ENCODE measurements at regions not wholly inside any gene's neighbourhood (a gene's known extent, or its start where the extent isn't known, plus 50 kb on each side); places are given as distances from the start of the nearest gene placed in this dataset.

GRCh38 chr10:33387720-33388119 lies 53.3 kb upstream of the NRP1 start:
- WGBS = 96% methylated on average over 5 of the region's 5 CpGs
- no peak overlapping the region for H2BK5ac ChIP-seq (ENCODE audit: low read depth, low read length, poor library complexity, severe bottlenecking)
- no peak overlapping the region for H3K14ac ChIP-seq (ENCODE audit: low read length in 2 of 2)
- H3K27me3 ChIP-seq (ENCODE audit: control insufficient read depth in 1 of 2, insufficient read depth in 1 of 2, low read length in 2 of 2) = no peaks in the 10 kb centered on the region
- no peaks in the 10 kb centered on the region for H3K79me1 ChIP-seq (replicated peaks; ENCODE audit: low read length, poor library complexity, severe bottlenecking)
- no peak overlapping the region for H3K4ac ChIP-seq (ENCODE audit: low read depth in 1 of 2, low read length in 2 of 2)
- no peak overlapping the region for H3K4me2 ChIP-seq (ENCODE audit: low read length, poor library complexity, severe bottlenecking)
- no peaks in the 10 kb centered on the region for H3K36me3 ChIP-seq (ENCODE audit: control insufficient read depth in 1 of 2, insufficient read depth in 2 of 2, low read depth in 1 of 2, low read length in 2 of 2)
- H4K8ac ChIP-seq (ENCODE audit: low read length) = no peak overlapping the region
- no peak for DNase-seq
- H2AFZ ChIP-seq (ENCODE audit: low read depth, low read length) = no peak overlapping the region
- no peak overlapping the region for H2BK12ac ChIP-seq (ENCODE audit: low read length in 2 of 2)
- H3K23ac ChIP-seq (ENCODE audit: low read length in 2 of 2) = no peak overlapping the region
- H3K18ac ChIP-seq (ENCODE audit: low read depth in 1 of 2, low read length in 2 of 2) = no peak overlapping the region
- no peak overlapping the region for H2AK5ac ChIP-seq (ENCODE audit: low read length, severe bottlenecking)
- no peak overlapping the region for H2BK15ac ChIP-seq (ENCODE audit: low read depth, poor library complexity, severe bottlenecking)
- H3K9me3 ChIP-seq (ENCODE audit: control insufficient read depth, low read length) = no peaks in the 10 kb centered on the region
- no peak overlapping the region for H3K27ac ChIP-seq (ENCODE audit: low read length, poor library complexity, severe bottlenecking)
- no peak overlapping the region for H4K91ac ChIP-seq (ENCODE audit: low read length)
- H3K4me1 ChIP-seq (ENCODE audit: control insufficient read depth, insufficient read depth, low read depth, low read length) = no peaks in the 10 kb centered on the region
- no peak overlapping the region for H3K4me3 ChIP-seq (ENCODE audit: insufficient read depth in 1 of 2, low read depth in 1 of 2, low read length in 2 of 2)
- no peak overlapping the region for H3K9ac ChIP-seq (ENCODE audit: low read length)
- H2BK120ac ChIP-seq (ENCODE audit: low read depth, low read length) = no peak overlapping the region

DNA sequence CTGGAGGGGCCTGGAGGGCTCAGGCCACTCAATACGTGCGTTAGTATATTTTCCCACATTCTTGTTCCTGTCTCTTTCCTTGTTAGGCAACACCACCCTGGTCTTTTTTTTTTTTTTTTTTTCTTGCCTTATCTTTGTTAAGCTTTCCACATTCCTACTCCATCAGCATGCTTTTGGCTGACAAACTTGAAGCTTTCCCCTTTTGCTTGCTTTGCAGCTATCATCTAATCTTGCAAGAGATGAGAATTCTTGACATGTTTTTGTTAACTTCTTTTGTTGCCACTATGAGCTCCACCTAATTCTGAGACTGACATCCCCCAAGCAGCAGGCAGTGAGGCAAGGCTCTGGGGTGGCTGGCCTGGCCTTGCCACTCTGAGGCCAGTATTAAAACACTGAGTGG lies 52.5 kb upstream of the NRP1 start:
- Histone ChIP-seq H2BK5ac (ENCODE audit: low read depth, low read length, poor library complexity, severe bottlenecking) (no peak overlapping the region), H3K4me1 (ENCODE audit: control insufficient read depth, insufficient read depth, low read depth, low read length) (no peaks in the 10 kb centered on the region), H3K27me3 (ENCODE audit: control insufficient read depth in 1 of 2, insufficient read depth in 1 of 2, low read length in 2 of 2) (no peaks in the 10 kb centered on the region), H3K4me3 (ENCODE audit: insufficient read depth in 1 of 2, low read depth in 1 of 2, low read length in 2 of 2) (no peak overlapping the region), H3K9me3 (ENCODE audit: control insufficient read depth, low read length) (no peaks in the 10 kb centered on the region), H3K36me3 (ENCODE audit: control insufficient read depth in 1 of 2, insufficient read depth in 2 of 2, low read depth in 1 of 2, low read length in 2 of 2) (no peaks in the 10 kb centered on the region), H3K23ac (ENCODE audit: low read length in 2 of 2) (no peak overlapping the region), H3K18ac (ENCODE audit: low read depth in 1 of 2, low read length in 2 of 2) (no peak overlapping the region), H4K91ac (ENCODE audit: low read length) (no peak overlapping the region), H3K4me2 (ENCODE audit: low read length, poor library complexity, severe bottlenecking) (no peak overlapping the region), H2BK15ac (ENCODE audit: low read depth, poor library complexity, severe bottlenecking) (no peak overlapping the region), H3K79me1 (replicated peaks; ENCODE audit: low read length, poor library complexity, severe bottlenecking) (no peaks in the 10 kb centered on the region), H3K27ac (ENCODE audit: low read length, poor library complexity, severe bottlenecking) (no peak overlapping the region), H2AFZ (ENCODE audit: low read depth, low read length) (no peak overlapping the region), H2AK5ac (ENCODE audit: low read length, severe bottlenecking) (no peak overlapping the region), H2BK12ac (ENCODE audit: low read length in 2 of 2) (no peak overlapping the region), H3K4ac (ENCODE audit: low read depth in 1 of 2, low read length in 2 of 2) (no peak overlapping the region), H4K8ac (ENCODE audit: low read length) (no peak overlapping the region), H2BK120ac (ENCODE audit: low read depth, low read length) (no peak overlapping the region), H3K14ac (ENCODE audit: low read length in 2 of 2) (no peak overlapping the region), H3K9ac (ENCODE audit: low read length) (no peak overlapping the region)
- 80% methylated on average over 2 of the region's 2 CpGs for WGBS
- peak; percentile 4 for DNase-seq

DNA sequence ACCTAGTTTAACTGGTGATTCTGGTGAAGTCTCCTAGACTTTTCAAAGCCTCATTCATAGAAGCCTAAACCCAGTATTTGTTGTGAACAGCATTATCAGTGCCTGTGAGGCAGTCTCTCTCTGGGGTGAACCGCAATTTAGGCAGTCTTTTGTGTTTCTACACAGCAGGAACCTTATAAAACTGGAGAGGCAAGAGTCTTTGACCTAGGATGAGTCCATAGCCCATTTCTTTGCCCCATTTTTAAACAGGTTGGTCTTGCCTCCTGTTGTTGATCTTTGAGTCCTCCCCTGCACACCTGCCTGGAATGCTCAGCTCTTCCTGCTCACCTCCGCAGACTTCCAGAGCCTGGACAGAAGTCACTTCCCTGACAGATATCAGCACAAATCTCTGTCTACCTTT lies 51.2 kb upstream of the NRP1 start:
- no peak for DNase-seq
- Histone ChIP-seq H3K36me3 (ENCODE audit: control insufficient read depth in 1 of 2, insufficient read depth in 2 of 2, low read depth in 1 of 2, low read length in 2 of 2) (no peaks in the 10 kb centered on the region), H2AFZ (ENCODE audit: low read depth, low read length) (no peak overlapping the region), H3K9ac (ENCODE audit: low read length) (no peak overlapping the region), H3K4me2 (ENCODE audit: low read length, poor library complexity, severe bottlenecking) (no peak overlapping the region), H3K4me3 (ENCODE audit: insufficient read depth in 1 of 2, low read depth in 1 of 2, low read length in 2 of 2) (no peak overlapping the region), H3K14ac (ENCODE audit: low read length in 2 of 2) (no peak overlapping the region), H3K4me1 (ENCODE audit: control insufficient read depth, insufficient read depth, low read depth, low read length) (no peaks in the 10 kb centered on the region), H3K27me3 (ENCODE audit: control insufficient read depth in 1 of 2, insufficient read depth in 1 of 2, low read length in 2 of 2) (no peaks in the 10 kb centered on the region), H3K27ac (ENCODE audit: low read length, poor library complexity, severe bottlenecking) (no peak overlapping the region), H3K9me3 (ENCODE audit: control insufficient read depth, low read length) (no peaks in the 10 kb centered on the region), H3K23ac (ENCODE audit: low read length in 2 of 2) (no peak overlapping the region), H4K91ac (ENCODE audit: low read length) (no peak overlapping the region), H2BK12ac (ENCODE audit: low read length in 2 of 2) (no peak overlapping the region), H3K79me1 (replicated peaks; ENCODE audit: low read length, poor library complexity, severe bottlenecking) (no peaks in the 10 kb centered on the region), H2BK15ac (ENCODE audit: low read depth, poor library complexity, severe bottlenecking) (no peak overlapping the region), H2BK120ac (ENCODE audit: low read depth, low read length) (no peak overlapping the region), H4K8ac (ENCODE audit: low read length) (no peak overlapping the region), H2AK5ac (ENCODE audit: low read length, severe bottlenecking) (no peak overlapping the region), H3K18ac (ENCODE audit: low read depth in 1 of 2, low read length in 2 of 2) (no peak overlapping the region), H2BK5ac (ENCODE audit: low read depth, low read length, poor library complexity, severe bottlenecking) (no peak overlapping the region), H3K4ac (ENCODE audit: low read depth in 1 of 2, low read length in 2 of 2) (no peak overlapping the region)
- 95% methylated on average over 2 of the region's 2 CpGs for WGBS

DNA sequence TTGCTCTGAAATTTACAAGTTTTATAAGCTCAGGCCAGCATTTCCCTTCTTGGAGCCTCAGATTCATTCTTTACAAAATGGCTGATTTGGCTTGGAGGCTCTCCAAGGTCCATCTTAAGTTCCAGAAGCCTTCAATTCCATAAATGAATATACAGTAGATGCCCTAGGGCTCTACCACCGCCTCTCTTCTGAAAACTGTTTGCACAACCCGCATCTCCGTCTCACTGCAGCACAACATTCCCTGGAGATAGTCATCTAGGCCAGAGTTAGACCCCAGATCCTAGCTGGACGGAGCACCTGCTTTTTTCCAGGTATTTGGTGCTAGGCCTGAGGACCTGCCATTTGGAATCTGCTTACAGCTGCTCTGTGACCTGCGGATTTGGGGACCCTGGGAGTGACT lies 50.5 kb upstream of the NRP1 start:
- Histone ChIP-seq H2AFZ (ENCODE audit: low read depth, low read length) (no peak overlapping the region), H2AK5ac (ENCODE audit: low read length, severe bottlenecking) (no peak overlapping the region), H4K91ac (ENCODE audit: low read length) (no peak overlapping the region), H3K18ac (ENCODE audit: low read depth in 1 of 2, low read length in 2 of 2) (no peak overlapping the region), H3K79me1 (replicated peaks; ENCODE audit: low read length, poor library complexity, severe bottlenecking) (no peaks in the 10 kb centered on the region), H2BK120ac (ENCODE audit: low read depth, low read length) (no peak overlapping the region), H4K8ac (ENCODE audit: low read length) (no peak overlapping the region), H3K4me1 (ENCODE audit: control insufficient read depth, insufficient read depth, low read depth, low read length) (no peaks in the 10 kb centered on the region), H3K27me3 (ENCODE audit: control insufficient read depth in 1 of 2, insufficient read depth in 1 of 2, low read length in 2 of 2) (no peaks in the 10 kb centered on the region), H3K4me2 (ENCODE audit: low read length, poor library complexity, severe bottlenecking) (no peak overlapping the region), H3K36me3 (ENCODE audit: control insufficient read depth in 1 of 2, insufficient read depth in 2 of 2, low read depth in 1 of 2, low read length in 2 of 2) (no peaks in the 10 kb centered on the region), H3K9ac (ENCODE audit: low read length) (no peak overlapping the region), H2BK5ac (ENCODE audit: low read depth, low read length, poor library complexity, severe bottlenecking) (no peak overlapping the region), H3K23ac (ENCODE audit: low read length in 2 of 2) (no peak overlapping the region), H2BK12ac (ENCODE audit: low read length in 2 of 2) (no peak overlapping the region), H3K9me3 (ENCODE audit: control insufficient read depth, low read length) (no peaks in the 10 kb centered on the region), H3K14ac (ENCODE audit: low read length in 2 of 2) (no peak overlapping the region), H3K27ac (ENCODE audit: low read length, poor library complexity, severe bottlenecking) (no peak overlapping the region), H3K4ac (ENCODE audit: low read depth in 1 of 2, low read length in 2 of 2) (no peak overlapping the region), H3K4me3 (ENCODE audit: insufficient read depth in 1 of 2, low read depth in 1 of 2, low read length in 2 of 2) (no peak overlapping the region), H2BK15ac (ENCODE audit: low read depth, poor library complexity, severe bottlenecking) (no peak overlapping the region)
- DNase-seq = no peak
- WGBS = 98% methylated on average over 5 of the region's 5 CpGs

Measured in mesenchymal stem cell (in vitro differentiated cells and primary cell).